ENCODE measurements at regions not wholly inside any gene's neighbourhood (a gene's known extent, or its start where the extent isn't known, plus 50 kb on each side); places are given as distances from the start of the nearest gene placed in this dataset.

DNA sequence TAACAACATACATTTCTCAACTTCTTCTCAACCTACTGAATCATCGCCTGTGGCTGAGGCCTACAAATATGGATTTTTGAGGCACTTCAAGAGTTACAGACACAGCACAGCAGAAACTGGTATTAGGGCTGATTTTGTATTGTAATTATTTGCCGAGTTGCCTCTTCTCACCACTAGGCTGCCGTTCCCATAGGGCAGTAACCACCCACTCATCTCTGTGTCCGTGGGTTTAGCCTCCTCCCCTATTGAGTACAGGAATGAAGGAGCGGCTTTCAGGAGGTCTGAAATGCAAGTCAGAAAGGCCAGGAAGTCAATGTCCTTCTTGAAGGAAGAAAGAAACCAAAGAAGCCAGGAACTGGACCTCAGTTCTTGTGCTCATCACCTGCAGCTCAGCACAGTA, 220.8 kb downstream of the MTHFS start:
- DNase-seq: no peak

DNA sequence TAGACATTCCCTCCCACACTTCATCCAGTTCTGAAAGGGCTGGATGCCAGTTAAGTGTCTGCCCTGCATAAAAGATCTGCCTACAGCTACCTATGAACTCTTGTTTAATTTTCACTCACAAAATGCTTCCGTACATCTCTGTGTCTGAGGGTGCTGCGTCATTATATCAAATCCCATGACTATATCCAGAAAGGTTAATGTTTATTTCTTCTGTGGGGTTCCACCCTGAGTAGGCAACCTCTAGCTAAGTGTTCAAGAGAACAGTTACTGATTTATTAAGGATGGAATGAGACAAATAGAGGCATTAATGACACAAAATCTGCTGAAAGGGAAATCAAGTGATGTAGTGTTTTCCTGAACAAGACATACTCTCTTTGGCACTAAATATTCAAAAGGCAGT, 220.2 kb downstream of the MTHFS start:
- DNase-seq: no peak

DNA sequence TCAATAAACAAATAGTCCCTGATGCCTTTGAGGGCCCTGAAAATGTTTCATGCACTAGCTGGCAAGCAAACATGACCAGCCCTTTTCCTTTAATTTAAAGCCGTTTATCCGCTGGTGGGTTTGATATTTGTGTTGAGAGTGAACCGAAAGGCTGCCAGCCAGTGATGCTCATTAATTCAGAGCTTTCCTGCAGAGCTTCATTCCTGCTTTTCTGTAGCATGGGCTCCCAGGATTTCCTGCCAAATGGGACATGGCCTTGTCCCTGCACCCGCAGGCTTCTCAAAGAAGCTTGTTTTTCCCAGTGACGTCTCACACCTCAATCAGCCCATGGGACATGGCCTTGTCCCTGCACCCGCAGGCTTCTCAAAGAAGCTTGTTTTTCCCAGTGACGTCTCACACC, 219.6 kb downstream of the MTHFS start:
- no peak for DNase-seq

DNA sequence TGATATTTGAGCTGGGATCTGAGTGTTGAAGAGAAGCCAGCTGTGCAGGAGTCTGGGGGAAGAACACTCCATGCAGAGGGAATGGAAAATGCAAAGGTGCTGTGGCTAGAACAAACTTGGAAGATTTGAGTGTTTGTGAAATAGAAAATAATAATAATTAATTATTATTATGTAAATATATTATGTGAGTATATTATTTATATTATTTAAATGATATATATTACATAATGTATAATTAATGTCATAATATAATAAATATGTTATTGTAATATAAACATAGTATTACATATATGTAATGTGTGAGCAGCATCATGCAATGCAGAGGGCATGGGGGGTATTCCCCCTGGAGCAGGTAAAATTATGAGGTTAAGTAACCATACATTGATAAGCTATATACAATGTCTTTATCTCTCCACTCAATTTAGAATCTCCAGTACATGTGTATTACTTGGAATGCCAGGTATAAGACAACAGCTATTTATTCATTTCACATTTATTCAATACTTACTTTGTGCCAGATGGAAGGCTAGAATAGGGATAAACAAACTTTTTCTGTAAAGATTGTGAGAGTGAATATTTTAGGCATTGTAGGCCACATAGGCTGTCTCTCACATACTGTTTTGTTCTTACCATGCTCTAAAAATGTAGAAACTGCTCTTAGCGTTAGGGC, 218.6 kb downstream of the MTHFS start:
- no peak for DNase-seq

DNA sequence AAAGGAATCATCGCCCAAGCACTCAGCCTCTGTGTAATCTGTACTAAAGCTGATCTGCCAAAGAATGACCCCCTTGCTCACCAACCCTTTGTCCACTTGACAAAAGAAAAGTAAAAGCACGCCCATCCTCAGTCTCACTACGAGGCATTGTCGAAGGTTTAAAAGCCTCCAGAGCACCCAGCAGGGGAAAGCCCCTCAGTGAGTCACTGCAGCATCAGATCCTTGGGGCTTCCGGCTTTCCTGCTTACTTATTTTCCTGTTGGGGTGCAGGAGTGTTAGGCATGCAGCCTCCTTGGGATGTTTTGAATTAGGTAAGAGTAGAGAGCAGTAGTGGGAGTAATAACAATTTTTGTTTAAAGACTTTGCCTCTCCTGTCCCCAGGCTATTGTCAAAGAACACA, 216.1 kb downstream of the MTHFS start:
- DNase-seq: no peak

DNA sequence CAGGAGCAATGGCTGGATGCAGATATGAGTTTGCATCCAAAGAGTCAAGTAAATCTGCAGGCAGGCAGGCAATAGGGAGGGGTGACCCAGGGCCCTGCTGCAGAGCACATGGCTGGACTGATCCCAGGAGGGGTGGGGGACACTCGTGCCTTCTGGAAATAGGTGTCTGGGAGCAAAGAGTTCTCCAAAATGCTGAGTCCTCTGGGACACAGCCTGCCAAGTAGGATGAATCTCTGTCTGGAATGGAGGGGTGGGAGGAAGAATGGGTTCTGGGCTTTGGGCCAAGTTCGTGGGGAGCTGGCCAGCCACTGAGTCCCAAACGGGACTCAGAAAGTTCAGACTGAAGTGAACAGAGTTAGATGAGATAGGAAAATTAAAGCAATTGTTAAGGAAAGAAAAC, 214.5 kb downstream of the MTHFS start:
- no peak for DNase-seq

DNA sequence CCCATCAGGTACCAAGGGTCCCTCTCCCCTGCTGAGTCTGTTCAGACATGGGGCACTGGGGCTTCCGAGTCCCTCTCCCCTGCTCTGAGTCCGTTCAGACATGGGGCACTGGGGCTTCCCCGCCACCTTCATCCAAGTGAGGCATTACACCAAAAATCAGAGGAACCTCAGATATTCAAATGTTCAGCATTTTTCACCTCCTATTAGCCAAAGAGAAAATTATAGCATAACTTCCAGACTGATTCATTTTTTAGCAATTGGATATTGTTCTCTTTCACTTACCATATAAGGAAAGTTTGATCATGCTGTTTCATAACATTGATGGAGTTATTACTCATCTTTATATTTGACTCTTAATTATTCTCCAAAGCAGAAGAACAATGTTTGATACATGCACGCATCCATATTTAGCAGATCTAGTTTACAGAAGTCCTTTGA, 213.9 kb downstream of the MTHFS start:
- DNase-seq: no peak

DNA sequence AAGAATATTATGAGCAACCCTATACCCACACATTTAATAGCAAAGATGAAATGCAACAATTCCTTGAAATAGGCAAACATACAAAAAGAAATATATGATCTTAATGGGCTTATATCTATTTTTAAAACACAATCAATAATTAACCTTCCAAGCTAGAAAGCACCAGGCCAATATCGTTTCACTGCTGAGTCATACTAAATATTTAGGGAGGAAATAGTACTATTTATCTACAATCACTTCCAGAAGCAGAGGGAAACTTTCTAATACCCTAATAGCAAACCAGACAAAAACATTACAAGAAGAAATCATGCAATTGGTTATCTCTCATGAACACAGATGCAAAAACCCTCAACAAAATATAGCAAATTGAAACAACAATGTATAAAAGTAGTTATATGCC, 207.8 kb downstream of the MTHFS start:
- DNase-seq: no peak

DNA sequence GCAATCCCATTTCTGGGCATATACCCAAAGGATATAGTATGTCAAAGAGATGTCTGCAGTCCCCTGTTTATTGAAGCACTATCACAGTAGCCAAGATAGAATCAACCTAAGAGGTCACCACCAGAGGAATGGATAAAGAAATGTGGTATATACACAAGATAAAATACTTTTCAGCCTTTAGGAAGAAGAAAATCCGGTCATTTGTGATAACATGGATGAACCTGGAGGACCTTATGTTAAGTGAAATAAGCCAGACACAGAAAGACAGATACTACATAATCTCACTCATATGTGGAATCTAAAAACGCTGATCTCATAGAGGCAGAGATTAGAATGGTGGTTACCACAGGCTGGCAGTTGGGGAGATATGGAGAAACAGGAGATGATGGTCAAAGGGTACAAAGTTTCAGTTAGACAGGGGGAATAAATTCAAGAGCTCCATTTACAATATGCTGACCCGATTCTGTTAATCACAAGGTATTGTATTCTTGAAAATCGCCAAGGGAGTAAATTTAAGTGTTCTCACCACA, 195.8 kb downstream of the MTHFS start:
- peak; percentile 55 for DNase-seq

DNA sequence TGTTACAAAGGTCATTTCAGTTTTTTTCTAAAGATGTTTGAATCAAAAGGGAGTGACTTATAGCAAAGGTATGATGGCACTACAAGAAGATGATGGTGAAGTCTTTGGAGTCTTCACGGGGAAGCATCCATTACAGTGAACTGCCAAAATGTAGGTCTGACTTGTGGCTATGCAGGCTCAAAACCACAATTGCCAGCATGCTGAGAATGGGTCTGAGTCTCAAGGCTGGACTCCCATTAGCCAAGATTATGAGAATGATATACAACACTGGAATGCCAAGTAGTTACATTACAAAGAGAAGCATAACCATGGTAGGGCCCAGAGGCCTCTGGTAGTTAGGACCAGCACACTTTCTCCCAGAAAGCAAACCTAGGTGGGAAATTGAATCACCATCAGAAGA, 194.2 kb downstream of the MTHFS start:
- no peak for DNase-seq

DNA sequence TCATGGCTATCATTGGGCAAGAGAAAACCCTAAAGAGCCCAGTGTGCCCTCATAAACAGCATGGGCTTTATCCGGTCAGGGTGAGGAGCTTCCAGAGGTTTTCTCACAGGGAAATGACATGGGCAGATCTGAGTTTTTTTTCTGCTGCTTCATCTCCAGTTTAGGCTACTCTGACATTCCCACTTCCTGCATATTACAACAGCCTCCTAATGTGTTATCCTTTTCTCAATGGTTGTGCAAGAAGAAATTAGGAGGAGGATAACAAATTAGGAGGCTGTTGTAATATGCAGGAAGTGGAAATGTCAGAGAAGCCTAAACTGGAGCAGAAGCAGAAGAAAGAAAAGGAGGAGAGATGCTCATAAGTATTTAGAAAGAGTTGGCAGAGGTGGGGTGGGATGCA, 175.6 kb downstream of the MTHFS start:
- no peak for DNase-seq

DNA sequence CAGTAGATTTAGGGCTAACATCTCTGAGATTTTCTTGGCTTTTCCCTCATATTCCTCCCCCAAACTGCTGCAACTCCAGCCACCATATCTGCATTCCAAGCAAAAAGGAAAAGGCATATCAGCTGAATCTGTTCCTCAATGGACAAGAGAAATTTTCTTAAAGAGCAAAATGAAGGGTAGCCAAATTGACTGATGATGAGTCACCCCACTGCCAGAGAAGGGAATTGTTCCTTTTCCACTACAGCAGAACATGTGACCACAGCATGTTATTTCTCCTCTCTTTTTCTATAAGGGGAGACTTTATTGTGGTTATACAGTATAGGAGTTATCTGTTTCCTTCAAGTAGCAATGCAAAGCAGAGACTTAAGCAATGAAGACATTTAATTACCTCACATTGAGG, 172.5 kb downstream of the MTHFS start:
- peak; percentile 16 for DNase-seq

DNA sequence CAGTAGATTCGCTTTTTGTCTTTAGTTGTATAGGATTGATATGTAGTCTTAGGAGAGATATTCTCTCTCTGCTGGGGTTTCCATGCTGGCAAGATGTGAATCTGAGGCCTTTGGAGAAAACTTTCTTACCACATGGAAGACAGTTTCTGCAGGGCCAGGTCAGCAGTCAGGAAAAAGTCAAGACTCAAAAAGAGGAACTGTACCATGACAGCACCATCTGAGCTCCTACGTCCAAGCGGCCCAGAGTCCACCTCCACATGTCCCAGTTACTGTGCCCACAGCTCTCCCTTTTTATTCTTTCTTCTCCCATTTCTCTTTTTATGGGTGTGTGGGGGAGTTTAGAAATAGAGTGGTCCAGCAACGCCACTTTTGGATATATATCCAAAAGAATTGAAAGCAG, 172.0 kb downstream of the MTHFS start:
- no peak for DNase-seq

DNA sequence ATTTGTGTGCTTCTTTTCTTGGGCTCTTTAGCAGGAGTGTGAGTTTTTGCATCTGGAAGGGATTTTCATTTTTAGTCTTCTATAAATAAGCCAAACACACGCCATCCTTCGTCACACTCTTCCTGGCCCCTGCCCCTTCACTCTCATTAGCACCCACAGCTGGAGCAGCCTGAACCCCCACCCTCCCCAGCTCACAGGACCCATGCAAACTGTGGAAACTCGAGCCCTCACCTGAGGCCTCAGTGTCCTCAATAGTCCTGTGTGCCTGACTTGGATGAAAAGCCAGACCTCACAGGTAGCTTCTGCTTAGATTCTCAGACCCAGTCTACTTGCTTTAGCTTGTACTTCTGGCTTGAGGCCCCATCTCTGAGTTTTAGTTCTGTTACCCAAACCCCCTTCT, 167.9 kb downstream of the MTHFS start:
- no peak for DNase-seq

DNA sequence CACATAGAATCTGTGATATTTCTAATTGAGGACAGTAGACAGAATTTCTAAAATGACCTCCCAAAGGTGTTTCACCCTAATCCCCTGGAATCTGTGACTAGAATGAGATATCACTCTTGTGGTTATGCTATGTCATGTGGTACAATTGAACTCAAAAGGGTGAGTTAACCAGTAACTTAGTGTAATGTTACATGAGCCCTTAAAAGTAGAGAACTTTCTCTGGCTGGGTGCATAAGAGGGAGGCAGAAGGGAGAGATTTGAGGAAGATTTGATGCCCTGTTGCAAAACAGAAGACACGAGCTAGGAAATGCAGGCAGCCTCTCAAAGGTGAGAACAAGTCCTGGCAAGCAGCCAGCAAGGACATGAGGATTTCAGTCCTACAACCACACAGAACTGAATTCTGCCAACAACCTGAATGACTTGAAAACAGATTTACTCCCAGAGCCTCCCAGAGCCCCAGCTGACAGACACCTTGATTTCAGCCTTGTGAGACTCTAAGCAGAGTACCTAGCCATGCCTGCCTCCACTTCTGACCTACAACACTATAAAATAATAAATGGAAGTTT, 160.3 kb downstream of the MTHFS start:
- no peak for DNase-seq

DNA sequence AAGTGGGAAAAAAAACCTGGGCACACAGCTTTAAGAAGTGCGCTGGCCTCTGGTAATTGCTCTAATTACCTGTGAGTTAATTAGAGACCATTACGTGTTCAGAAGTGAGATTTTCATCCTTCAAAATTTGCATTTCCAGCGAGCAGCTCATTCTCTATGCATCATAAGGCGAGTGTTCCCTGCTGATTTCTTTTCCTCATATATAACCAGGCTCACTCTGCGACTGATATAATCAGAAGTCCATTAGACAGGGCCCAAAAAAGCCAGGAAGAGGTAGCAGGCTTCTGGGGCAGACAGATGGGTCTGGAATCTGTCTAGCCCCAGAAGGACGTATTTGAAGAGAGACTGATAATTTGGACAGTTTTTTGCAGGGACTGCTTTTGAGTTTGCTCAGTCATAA, 158.7 kb downstream of the MTHFS start:
- no peak for DNase-seq

DNA sequence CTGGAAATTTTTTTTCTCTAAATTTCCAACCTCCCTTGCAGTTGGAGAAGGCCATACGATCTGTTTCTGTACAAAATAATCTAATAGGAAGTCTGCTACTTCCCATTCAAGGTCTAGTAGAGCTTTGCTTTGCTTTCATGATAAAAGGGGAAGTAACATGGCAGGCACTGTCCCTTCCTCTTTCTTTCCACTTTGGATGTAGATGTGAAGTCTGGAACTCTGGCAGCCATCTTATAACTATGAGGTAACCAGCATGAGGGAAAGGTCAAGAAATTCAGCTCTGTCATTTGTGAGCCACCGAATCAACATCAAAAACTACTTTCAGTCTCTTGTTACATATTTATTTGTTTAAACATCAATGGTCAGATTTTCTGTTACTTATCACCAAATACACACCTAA, 156.3 kb downstream of the MTHFS start:
- no peak for DNase-seq

DNA sequence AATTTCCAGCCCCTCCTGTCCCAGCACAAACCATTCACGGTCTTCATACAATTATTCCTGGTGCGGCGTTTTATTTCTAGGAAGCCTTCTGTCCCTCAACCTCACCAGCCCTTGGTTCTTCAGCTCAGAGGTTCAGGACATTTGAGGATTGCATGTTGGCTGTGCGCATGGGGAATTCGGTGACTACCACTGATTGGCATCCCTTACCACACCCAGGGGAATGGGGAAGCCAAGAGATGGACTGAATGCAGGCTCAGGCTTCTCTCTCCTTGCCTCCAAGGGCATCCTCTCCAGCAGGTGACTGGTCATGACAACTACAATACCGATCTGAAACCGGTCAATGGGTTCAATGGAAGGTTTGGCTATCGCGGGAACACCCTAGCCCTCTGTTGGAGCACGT, 153.8 kb downstream of the MTHFS start:
- DNase-seq: no peak

DNA sequence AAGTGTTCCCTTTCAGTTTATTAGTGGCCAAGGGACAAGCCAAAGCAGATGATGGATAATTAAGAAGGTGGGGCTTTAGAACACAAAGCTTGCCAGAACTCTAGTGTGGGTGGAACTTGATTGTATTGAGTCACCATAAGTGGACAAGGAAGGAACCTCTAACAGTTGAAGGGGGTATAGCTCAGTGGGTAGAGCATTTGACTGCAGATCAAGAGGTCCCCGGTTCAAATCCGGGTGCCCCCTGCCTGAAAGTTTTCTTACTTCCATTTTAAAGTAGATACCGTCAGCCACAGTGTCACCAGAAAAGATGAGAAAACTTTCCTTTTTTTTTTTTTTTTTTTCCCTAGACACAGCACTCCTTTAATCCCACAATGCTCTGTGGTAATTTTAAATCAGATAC, 152.3 kb downstream of the MTHFS start:
- DNase-seq: peak; percentile 9

DNA sequence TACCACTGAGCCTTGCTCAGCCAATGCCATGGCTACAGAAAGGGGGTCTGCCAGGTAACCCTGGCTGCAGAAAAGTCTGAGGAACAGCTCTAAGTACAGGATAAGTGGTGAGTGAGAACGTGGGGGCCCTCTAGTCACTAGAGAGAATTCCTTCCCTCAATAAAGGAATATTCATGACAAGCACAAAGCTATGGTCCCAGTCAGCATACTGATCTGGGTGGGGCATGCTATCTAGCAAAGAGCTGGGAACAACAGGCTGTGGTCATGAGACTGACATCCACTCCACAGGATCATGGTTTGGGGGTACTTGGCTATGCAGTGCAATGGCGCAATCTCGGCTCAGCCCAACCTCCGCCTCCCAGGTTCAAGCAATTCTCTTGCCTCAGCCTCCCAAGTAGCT, 140.4 kb downstream of the MTHFS start:
- DNase-seq: no peak

DNA sequence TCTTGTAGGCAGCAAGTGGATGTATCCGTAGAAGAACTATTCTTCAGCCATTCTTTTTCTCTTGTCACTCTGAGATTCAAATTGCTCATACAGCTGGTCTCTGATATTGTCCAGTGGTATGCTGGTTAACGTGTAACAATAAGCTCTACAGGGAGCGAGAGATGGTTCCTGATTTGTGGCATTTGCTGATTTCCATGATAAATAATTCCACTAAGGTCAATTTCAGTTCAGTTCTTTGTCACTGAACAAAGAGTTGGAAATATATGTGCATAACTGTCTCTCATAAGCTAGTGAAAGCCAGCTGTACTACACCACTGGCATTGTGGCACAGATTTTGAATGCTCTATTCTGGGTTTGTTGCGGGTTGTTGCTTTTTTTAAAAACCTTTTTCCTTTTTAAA, 131.7 kb downstream of the MTHFS start:
- no peak for DNase-seq

DNA sequence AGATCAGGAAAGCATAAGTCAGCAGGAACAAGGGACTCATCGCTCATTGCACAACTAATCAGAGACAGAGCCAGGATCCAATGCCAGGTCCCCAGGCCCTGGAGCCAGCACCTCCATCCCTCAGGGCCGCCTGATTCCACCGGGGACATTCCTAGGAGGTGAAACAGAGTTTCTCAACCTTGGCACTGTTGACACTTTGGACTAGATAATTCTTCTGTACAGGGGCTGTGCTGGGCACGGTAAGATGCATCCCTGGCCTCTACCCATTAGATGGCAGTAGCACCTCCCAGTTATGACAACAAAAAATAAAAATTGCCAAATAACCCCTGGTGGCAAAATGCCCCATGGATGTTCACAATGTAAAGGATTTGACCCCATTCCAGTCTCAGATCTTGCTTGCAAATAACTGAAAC, 127.7 kb downstream of the MTHFS start:
- peak; percentile 74 for DNase-seq

DNA sequence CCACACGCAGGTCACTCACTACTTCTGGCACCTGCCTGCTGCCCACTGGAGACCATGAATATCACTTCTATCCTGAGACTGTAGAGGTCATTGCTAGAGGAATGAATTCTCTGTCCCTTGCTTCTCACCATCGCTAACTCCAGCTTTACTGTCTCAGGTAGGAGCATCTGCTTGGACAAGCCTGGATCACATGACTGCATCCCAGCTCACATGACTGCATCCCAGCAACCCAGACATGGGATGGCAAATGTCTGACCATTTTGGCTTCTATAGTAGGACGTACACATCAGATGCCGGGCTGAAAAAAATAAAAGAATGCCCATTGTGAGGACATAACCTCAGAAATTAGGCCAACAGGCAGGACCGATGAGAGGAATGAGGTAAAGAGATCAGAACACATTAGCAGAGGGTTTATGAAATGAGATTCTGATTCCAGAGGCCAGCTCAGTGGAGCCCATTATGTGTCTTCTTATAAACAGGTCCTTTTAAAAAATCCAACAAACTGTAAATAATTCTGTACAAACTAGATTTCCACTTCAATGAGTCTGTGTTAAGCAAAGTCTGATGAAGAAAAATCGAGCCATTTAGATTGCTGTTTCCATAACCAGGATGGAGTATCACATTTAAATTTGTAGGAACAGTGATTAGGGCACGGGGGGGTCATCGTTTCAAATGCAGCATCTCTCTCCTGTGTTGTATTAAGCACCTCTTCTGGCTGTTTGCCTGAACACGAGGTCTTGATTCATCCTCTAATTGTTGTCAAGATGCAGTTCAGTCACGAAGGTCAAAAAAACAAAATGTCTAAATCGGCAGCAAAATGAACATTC, 126.7 kb downstream of the MTHFS start:
- DNase-seq: no peak

DNA sequence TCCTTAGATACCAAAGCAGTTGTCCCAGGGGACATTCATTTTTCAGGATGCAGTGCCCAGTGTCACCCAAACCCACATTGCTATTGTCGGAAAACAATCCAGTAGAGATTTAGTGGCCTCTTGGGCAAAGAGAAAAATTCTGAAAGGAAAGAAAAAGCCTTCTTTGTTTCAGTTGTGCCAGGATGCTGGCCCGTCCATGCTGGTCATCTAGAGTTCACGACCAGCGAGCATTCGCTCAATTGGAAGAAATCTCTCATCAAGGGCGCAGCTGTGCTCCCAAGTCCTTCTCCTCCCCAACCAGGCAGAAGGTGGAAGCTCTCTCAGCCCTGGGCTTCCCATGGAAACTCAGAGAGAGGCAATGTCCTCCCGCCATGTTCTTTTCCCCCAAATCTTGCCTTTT, 123.7 kb downstream of the MTHFS start:
- DNase-seq: no peak

Measured in hematopoietic multipotent progenitor cell treated with erythropoietin and hydrocortisone succinate and interleukin-3 and kit ligand, for 6 days (in vitro differentiated cells).